ENCODE measurements at regions not wholly inside any gene's neighbourhood (a gene's known extent, or its start where the extent isn't known, plus 50 kb on each side); places are given as distances from the start of the nearest gene placed in this dataset.
"Not testable (repeated sequence)": the region's sequence is repeated elsewhere in the genome, so short reads cannot be mapped to it uniquely, and the experiment has no call there.

DNA sequence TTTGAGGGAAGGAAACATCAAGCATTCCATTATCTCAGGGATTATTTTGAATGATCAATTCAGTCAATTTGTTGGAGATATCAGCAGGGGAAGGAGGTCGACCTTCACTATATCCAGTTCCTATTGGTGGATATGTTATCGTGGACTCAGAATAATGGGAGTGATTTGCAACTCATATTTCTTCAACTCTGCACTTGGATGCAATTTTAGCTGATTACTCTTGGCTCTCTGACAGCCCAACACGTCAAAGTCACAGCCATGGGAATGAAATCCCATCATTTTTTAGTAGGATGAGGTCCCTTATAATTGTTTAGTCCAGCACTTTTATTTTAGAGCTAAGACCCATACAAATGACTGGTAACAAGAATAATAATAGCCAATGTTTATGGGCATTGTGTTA is 371.8 kb upstream of the RPS23 start:
- DNase-seq (ENCODE audit: low spot score): no peak

GRCh38 chr5:82644766-82645165 is 366.6 kb upstream of the RPS23 start:
- DNase-seq (ENCODE audit: low spot score): no peak

GRCh38 chr5:82644229-82644628 is 366.1 kb upstream of the RPS23 start:
- no peak for DNase-seq (ENCODE audit: low spot score)

GRCh38 chr5:82642313-82642712 is 364.2 kb upstream of the RPS23 start:
- no peak for DNase-seq (ENCODE audit: low spot score)

- DNase-seq (ENCODE audit: low spot score): peak; percentile 94
Measured at GRCh38 chr5:82641331-82642003, 363.3 kb upstream of the RPS23 start.

DNA sequence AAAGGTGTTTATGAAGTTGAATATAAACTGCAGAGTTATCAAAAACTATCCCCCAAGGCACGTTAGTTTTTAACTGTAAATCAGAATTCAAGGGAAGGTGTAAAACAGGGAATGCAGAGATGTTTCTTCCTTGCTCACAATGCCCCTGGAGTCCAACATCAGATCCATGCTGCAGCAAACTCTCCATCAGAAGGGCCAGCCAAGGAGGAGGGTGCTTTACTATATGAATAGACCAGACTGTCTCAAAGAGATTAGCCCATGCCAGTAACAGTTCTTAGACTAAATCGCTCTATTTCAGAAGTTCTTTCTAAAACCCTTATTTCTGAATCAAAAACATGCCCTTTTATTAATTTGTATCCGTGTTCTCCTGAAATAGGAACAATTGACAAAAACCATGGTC is 362.8 kb upstream of the RPS23 start:
- no peak for DNase-seq (ENCODE audit: low spot score)

DNA sequence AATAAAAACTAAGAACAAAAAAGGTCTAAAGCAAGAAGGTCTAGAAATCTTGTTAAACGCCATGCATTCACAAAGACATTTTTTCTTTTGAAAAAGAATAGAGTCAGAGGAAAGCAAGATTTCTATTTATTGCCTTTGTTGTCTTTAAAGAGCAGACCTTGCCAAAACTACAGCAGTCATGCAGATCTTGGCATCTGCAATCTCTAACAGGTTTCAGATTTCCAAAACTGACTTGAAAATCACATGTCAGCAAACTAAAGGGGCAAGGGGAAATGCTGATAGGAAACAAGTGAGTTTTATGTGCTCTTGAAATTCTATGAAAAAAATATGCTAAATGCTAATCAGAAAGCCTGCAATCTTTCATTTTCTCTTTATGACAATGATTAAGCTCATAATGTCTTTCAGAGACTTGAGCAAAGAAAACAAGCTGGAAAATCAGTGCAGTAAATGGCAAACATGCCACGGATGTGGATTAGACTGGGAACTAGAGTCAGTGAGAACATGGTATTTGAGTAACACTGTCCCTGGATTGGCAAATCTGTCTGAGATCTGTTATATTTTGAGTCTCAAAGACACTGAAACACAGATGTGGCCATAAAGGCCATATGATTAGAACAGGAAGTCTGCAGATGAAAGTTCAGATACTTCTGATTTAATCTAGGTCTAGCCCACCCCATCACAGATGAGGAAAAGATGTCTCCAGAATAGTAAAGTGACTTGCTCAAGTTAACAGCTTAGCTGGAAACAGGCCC is 361.4 kb upstream of the RPS23 start:
- peak; percentile 78 for DNase-seq (ENCODE audit: low spot score)

- no peak for DNase-seq (ENCODE audit: low spot score)
Measured at GRCh38 chr5:82636591-82636990, 358.4 kb upstream of the RPS23 start.

- peak; percentile 59 for DNase-seq (ENCODE audit: low spot score)
Measured at GRCh38 chr5:82635561-82636288, 357.6 kb upstream of the RPS23 start.

DNA sequence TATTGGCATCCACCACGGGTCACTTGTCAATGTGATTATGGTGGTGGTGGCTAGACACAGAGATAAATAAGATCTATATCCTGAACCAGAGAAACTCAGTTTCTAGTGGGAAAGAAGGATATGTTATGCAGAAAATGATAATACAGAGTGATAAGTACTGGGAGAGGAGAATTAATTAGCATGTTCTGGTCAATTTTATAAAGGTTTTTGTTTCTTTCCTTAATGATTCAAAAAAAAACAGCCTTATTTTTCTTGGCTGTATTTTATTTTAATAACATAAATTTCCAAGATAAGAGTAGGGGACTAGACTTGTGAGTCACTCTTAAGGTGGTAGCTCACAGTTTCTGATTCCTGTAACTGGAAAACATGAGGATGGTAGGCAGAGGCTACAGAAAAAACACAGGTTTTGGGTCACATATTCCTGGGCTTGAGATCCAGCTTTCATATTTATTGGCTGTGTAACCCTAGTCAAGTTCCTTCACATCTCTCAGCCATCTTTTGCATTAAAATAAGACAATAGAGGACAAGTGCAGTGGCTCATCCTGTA is 350.3 kb upstream of the RPS23 start:
- DNase-seq (ENCODE audit: low spot score): no peak

- not testable (repeated sequence) for DNase-seq (ENCODE audit: low spot score)
Measured at GRCh38 chr5:82626905-82627591, 348.9 kb upstream of the RPS23 start.

DNA sequence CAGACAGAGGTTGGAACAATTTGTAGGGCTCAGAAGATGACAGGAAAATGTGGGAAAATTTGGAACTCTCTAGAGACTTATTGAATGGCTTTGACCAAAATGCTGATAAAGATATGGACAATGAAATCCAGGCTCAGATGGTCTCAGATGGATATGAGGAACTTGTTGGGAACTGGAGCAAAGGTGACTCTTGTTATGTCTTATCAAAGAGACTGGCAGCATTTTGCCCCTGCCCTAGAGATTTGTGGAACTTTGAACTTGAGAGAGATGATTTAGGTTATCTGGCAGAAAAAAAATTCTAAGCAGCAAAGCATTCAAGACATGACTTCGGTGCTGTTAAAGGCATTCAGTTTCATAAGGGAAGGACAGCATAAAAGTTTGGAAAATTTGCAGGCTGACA is 347.9 kb upstream of the RPS23 start:
- not testable (repeated sequence) for DNase-seq (ENCODE audit: low spot score)

GRCh38 chr5:82624062-82624461 is 345.9 kb upstream of the RPS23 start:
- DNase-seq (ENCODE audit: low spot score): no peak

DNA sequence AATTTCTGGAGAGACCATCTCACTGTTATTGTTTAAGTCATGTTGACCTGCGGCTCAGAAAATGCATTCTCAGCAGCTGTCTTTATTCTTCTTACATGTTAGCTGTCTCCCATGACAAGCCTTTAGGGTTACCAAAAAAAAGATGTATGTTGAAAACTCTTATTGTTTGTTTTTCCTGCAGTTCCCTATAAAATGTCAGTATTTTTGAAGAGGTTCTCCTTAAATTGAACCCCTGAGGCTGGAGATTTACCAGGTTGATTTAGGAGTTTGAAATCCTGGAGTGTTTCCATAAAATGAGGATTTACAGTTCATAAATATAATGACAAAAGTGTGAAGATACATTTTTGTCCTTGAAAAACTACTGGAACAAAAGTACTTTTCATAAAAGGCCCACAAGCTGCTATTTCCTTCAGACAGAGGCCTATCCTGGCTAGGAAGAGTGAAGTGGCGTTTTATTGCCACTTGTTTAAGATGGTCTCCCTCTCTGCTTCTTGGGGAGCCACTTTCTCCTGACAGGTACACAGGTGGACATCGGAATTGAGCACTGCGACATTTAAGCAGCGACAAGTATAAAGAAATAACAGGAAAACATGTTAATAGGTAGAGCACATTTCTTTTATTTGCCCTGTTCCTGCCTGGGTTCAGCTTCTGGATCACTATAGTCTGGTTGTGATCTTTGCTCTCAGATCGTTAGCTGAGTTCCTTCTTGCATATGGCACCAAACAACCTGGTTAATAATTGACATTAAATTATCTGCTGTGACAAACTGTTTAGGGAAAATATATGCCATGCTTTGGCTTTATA is 344.8 kb upstream of the RPS23 start:
- no peak for DNase-seq (ENCODE audit: low spot score)

DNA sequence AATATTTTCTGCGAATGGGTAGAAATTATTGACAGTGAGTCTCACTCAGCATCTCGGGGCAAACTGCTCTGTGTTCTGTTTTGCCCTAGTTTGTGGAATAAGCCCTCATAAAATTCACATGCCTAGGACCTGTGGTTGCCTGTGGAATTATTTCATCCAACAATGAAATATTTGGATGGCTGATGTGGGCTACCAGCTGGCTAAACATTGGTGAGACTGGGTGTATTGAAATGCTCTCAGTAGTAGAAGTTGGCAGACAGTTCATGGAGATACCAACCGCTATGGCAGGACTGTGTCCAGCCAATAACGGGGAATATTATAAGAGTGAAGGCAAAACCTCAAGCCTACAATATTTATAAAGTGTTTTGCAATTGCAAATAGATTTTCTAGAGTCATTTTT is 344.1 kb upstream of the RPS23 start:
- DNase-seq (ENCODE audit: low spot score): no peak

GRCh38 chr5:82620957-82621600 is 342.9 kb upstream of the RPS23 start:
- no peak for DNase-seq (ENCODE audit: low spot score)

DNA sequence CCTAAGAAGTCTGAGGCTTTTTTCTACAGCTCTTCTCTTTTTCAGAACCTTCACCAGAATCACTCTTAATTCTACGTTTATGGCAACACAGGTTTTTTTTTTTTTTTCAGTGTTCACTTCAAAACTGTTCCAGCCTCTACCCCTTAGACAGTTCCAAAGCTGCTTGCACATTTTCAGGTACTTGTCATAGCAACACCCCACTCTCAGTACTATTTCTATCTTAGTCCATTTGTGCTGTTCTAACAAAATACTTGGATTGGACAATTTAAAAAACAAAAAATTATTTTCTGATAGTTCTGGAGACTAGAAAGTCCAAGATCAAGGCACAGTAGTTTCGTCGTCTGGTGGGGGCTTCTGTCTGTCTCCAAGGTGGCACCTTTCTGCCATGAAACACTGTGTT is 340.9 kb upstream of the RPS23 start:
- DNase-seq (ENCODE audit: low spot score): no peak

DNA sequence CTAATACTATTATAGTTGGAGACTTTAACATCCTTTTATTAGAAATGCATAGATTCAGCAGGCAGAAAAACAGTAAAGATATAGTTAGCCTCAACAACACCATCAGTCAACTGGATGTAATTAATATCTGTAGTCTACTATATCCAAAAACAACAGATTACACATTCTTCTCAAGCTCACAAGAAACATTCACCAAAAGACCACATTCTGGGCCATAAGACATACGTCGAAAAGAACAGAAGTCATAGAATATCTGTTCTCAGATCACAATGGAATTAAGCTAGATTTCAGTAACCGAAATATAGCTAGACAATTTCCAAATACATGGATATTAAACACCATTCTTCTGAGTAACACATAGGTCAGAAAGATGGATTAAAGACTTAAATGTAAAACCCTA is 336.6 kb upstream of the RPS23 start:
- DNase-seq (ENCODE audit: low spot score): no peak

DNA sequence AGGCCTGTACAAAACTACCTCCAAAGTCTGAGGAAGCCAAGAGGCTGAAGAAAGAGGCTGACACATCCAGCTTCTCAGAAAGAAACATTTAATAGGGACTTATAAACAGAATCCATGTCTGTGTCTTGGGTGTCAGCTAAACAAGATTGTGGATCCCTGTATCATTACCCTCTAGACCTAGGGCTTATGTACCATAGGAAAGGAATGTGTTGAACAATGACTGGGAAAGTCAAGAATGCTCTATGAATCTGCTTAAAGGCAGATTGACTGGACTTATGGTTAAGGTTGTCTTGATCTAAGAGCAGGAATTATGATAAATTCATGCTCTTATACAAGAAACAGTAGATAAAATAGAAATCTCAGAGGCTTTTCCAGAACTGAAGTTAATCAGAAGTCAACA is 335.7 kb upstream of the RPS23 start:
- DNase-seq (ENCODE audit: low spot score): peak; percentile 63

- DNase-seq (ENCODE audit: low spot score): no peak
Measured at GRCh38 chr5:82610686-82611085, 332.5 kb upstream of the RPS23 start.

All from umbilical cord (tissue), 1 donor.